ENCODE measurements at regions not wholly inside any gene's neighbourhood (a gene's known extent, or its start where the extent isn't known, plus 50 kb on each side); places are given as distances from the start of the nearest gene placed in this dataset.

GRCh38 chr1:194184425-194184824 is 998.0 kb upstream of the B3GALT2 start:
- DNase-seq = no peak

- DNase-seq = no peak
These were observed 995.4 kb upstream of the B3GALT2 start for GRCh38 chr1:194181845-194182244.

GRCh38 chr1:194176212-194176611 is 989.8 kb upstream of the B3GALT2 start:
- DNase-seq = no peak

DNA sequence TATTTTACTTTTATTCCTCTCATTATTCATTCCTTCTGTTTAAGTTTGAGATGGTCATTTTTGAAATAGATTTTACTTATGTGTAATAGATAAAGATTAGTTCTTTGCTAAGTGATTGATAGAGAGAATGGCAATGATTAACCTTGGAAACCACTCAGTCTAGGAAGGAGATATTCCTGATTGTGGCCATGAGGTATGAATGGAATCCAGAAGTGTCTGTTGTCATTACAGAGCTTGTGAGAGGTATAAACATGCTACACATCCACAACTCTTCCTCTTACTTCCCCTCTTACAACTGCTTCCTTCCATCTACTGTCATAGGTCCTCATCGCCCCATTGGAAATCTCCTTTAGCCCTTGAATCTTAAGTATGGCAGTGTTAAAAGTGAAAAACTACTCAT is 988.8 kb upstream of the B3GALT2 start:
- peak; percentile 85 for DNase-seq

DNA sequence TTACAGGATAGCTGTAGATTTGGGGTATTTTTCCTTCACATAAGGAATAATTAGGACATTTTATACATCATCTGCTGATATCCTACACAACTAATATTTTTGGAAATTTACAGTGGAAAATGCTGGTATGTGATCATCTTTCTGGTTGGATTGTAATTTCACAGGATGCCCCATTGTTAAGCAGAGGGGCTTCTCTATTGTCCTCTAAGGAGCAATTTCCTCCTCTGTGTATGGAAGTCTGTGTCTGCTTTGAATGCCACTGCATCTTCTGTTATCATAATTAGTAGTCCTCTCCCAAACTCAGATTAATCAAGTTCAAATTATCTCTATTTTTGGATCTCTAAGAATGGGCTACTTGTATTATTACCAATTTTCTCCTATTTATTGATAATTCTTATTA is 988.1 kb upstream of the B3GALT2 start:
- DNase-seq = no peak

DNA sequence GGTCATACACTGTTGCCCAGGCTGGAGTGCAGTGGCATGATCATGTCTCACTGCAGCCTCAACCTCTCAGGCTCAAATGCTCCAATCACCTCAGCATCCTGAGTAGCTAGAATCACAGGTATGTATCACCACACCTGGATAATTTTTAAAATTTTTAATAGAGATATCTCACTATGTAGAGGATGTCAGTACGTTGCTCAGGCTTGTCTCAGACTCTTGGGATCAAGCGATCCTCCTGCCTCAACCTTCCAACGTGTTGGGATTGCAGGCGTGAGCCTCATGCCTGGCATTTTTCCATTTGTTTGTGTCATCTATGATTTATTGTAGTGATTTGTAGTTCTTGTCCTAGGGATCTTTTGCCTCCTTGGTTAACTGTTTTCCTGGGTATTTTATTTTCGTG is 985.2 kb upstream of the B3GALT2 start:
- DNase-seq = no peak

DNA sequence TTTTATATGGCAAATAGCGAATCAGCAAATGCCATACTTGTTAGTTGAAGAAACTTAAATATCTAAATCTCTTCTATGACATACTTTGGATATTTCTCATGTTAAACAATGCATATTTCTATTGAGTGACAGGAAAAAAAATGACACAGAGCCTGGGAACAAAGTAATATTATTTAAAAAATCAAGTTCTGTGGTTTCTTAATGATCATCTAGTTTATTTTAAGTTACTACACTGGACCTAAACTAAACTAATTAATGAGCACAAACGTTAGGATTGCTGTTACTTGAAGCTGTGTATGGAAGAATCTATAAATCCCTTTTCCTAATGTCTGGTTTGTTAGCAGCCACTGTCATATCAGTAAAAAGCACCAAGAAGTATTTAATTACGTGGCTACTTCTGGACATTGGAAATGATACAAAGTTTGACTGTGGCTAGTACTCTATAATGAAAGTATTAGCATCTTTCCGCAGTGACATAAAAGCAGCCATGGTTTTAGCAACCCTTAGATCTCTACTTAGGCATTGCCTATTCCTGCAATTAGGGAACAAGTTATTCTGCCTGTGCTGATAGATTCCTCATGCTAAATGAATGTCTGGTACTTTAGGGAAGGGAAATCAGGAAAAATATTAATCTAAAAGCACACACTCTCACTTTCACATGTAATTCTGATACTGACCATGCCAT is 981.7 kb upstream of the B3GALT2 start:
- DNase-seq = no peak

- DNase-seq = no peak
These were observed 978.3 kb upstream of the B3GALT2 start for GRCh38 chr1:194164755-194165154.

DNA sequence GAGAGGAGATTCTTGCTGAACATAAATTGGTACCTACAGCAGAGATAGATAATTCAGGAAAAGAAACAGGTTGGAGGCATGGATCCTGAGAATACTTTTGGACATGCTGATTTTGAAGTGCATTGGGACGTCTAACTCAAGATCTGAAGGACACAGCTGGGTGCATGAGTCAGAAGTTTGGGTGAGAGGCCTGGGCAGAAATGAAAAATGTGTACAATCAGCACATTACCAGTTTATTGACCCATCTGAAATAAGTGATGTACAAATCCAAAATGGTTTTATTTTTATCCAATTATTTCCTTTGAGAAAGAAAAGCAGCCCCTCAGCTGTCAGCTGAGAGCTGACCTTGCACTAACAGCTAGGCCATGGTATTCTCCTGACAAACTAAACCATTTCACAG is 975.2 kb upstream of the B3GALT2 start:
- DNase-seq = no peak

DNA sequence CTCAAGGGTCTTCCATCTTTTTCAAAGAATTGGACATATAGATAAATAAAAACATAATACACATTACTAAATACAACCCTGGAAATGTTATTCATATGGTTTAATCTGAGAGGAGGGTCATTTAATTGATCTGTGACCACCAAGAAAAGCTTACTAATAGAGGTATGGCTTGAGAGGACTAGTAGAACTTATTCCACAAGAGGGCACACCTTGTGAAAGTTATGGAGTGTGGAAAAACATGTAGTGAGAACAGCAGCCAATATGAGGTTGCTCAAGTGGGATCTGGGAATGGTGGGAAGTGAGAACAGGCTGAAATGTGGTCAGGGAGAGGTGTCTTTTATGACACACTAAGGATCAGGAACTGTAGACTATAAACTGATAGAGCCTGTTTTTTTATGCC is 973.5 kb upstream of the B3GALT2 start:
- DNase-seq = no peak

DNA sequence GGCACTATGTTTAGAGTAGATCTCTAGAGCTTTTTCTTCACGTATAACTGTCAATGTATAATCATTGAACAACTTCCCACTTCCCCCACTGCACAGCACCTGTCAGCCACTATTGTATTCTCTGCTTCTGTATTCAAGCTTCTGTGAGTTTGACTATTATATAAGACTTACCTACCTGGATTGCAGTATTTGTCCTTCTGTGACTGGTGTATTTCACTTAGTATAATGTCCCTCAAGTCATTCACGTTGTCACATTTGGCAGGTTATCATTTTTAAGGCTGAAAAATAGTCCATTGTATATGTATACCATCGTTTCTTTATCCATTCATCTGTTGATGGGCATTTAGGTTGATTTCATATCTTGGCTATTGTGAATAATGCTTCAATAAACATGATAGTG is 969.5 kb upstream of the B3GALT2 start:
- DNase-seq = no peak

- DNase-seq = no peak
These were observed 964.6 kb upstream of the B3GALT2 start for GRCh38 chr1:194151056-194151455.

DNA sequence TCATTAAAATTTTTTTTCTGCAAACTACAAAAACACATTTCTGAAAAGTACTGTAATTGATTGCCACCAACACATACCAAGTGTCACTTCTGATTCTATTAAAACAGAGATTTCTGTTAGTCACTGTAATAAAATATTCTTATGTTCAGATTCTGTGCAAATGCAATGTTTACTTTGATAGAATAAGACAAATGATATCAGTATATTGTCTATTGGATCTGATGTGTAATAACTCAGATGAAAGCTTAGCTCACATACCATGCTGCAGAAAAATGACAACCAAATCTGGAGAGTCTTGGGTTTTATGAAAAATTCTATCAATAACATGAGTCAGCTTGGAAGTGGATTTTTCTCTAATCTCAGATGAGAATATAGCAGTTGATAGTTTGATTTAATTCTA is 963.8 kb upstream of the B3GALT2 start:
- DNase-seq = no peak

DNA sequence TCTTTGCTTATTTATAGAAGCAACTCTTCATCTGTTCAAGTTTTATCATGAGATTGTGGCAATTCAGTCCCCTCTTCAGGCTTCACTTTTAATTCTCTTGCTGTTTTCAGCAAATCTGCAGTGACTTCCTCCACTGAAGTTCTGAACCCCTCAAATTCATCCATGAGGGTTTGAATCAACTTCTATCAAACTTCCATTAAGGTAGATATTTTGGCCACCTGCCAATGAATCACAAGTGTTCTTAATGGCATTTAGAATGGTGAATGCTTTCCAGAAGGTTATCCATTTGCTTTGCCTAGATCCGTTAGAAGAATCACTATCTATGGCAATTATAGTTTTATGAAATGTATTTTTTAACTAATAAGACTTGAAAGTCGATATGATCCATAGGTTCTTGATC is 946.7 kb upstream of the B3GALT2 start:
- no peak for DNase-seq

GRCh38 chr1:194118086-194118485 is 931.7 kb upstream of the B3GALT2 start:
- no peak for DNase-seq

DNA sequence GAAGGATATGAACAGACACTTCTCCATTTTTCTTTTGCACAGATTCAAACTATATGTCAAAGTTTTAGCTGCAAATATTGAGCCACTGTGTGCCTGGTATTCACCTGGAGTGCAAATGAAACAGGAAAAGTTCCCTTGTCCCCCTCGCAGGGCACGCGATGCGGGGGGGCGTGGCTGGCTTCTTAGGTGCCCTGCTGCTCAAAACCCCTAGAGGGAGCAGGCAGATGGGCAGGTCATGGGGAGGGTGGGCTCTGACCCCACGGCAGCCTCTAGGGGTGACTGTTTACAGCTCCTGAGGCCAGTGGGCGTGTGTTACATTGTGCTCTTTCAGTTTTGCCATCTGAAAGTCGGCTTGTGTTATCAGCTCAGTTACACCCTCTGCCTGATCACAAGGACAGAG is 931.2 kb upstream of the B3GALT2 start:
- no peak for DNase-seq

- no peak for DNase-seq
These were observed 927.9 kb upstream of the B3GALT2 start for GRCh38 chr1:194114288-194114687.

DNA sequence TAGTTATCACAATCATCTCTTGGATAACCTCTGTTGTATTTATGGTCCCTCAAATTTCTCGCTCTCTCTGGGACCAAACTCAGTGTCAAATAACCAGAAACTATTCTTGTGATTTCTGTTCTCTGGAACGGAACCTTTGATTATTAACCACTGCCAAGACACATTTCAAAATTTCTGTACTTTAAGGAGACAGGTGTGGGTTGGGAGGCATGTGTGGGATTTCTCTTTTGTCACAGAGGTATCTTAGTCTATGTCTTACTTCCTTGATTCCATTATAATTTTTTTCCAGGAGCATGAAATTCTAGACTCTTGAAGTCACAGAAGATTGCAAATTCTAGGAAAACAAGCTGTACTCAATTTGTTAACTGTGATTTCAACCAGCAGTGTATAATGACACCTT is 919.0 kb upstream of the B3GALT2 start:
- DNase-seq = no peak

DNA sequence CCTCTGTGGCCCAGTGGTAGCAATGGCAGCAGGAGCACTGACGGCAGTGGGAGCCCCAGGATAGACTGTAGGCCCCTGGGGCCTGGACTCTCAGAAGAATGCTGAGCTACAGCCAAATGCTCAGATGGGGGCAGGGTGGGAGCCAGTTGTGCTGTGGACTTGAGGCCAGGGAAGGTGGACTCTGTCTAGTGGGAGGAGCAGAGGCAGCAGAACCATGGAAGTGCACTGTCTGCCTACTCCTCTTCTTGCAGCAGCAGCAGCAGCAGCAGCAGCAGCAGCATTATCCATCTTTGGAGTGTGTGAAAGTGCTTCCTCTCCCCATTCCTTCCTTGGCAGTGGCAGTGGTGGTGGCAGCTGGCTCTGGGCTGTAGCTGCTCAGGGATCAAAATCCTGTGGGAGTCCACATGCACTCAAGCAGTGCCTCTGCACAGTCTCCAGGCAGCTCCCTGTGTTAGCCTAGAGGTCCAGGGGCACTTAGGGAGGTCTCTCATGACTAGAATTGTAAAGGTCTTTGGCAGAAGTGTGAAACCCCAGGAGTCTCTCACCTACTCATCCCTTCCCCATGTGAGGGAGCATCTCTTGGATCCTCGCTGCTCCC is 917.9 kb upstream of the B3GALT2 start:
- no peak for DNase-seq

- no peak for DNase-seq
These were observed 917.3 kb upstream of the B3GALT2 start for GRCh38 chr1:194103516-194104246.

DNA sequence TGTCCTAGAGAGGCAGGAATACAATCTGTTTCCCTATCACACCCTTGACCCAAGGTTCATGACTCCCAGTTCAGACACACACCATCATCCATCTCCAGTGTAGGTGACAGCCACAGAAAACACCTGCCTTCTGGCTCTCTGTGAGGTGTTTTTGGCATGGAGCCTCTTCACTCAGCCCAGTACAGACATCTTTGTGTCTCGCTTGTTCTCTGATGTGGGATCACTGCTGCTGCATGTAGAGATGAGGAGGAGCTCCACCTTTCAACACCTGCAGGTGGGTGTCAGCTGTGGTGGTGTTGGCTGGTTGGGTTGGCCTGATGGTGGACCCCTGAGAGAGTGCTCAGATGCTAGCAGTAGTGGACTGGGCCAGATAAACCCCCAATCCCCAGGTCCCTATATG is 916.7 kb upstream of the B3GALT2 start:
- no peak for DNase-seq

DNA sequence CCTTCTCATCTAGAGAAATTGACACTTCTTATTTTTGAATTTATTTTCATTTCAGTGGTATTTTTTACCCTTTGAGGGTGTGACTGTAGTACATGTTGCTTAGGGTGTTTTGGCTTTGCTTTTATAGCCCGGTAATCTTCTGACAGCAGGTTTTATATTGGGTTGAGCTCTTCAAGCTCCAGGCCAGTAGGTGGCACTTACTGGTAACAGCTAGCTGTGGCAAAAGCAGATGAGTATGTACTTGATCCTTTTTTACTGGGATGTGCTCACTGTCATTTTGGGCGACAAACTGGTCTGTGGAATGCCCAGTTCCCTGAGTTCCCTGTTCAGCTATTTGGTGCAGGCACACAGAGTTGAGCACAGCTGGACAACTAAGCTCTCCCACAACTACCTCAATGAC is 916.2 kb upstream of the B3GALT2 start:
- DNase-seq = no peak

DNA sequence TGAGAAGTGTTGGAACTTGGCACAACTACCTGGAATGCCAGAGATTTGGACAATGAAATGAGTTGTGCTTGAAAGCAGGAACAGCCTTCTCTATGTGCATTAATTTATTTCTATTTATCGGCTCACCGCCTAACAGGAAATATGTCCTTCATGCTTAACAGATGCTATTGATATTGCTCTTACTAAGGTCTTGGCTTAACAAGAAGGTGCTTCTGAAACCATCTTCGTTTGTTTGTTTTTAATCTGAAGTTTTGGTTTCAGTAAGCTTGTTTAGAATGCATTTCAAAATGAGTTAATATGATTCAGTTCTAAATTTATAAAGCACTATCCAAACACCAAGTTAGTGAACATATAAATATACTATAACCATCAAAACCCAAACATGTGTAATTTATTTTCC is 898.3 kb upstream of the B3GALT2 start:
- DNase-seq = no peak

- DNase-seq = no peak
These were observed 895.0 kb upstream of the B3GALT2 start for GRCh38 chr1:194081444-194081843.

- no peak for DNase-seq
These were observed 894.4 kb upstream of the B3GALT2 start for GRCh38 chr1:194080826-194081225.
